Kidney (tissue), 13 donors: ENCODE measurements at regions not wholly inside any gene's neighbourhood (a gene's known extent, or its start where the extent isn't known, plus 50 kb on each side); places are given as distances from the start of the nearest gene placed in this dataset.

Source experiments
- DNase-seq, 5 donors: peaks; one replicate each; pipeline ENCODE4 v3.0.0-alpha.2; 2013 to 2020
- FAIRE-seq: peaks from 2 replicates; lab custom pipeline; 2012; peaks lifted over from hg19 to GRCh38; lab: Jason Lieb, UNC
- H3K27ac ChIP-seq, 2 donors: one replicate each; pipeline ENCODE4 v1.7.0; 2013; ENCODE audit warnings: low read depth in 2 of 2, low read length in 2 of 2, inconsistent platforms in 1 of 2
- H3K27me3 ChIP-seq: one replicate; pipeline ENCODE4 v1.7.1; 2013; ENCODE audit warnings: low read length, inconsistent platforms; ENCODE audit not compliant: control insufficient read depth, insufficient read depth
- H3K36me3 ChIP-seq, 3 donors: one replicate each; pipeline versions ENCODE4 v1.7.0 to v1.7.1; 2013; ENCODE audit warnings: low read length in 3 of 3, control low read depth in 1 of 3, inconsistent platforms in 1 of 3; ENCODE audit not compliant: insufficient read depth in 3 of 3, control insufficient read depth in 2 of 3
- H3K4me1 ChIP-seq, 3 donors: one replicate each; pipeline versions ENCODE4 v1.7.0 to v1.7.1; 2013; ENCODE audit warnings: low read length in 3 of 3, inconsistent platforms in 1 of 3, low read depth in 1 of 3; ENCODE audit not compliant: control insufficient read depth in 2 of 3, insufficient read depth in 2 of 3
- H3K4me3 ChIP-seq, 3 donors: one replicate each; pipeline versions ENCODE4 v1.7.0 to v1.8.1; 2013; ENCODE audit warnings: low read length in 3 of 3, control low read depth in 1 of 3, inconsistent platforms in 1 of 3
- H3K9ac ChIP-seq, 3 donors: one replicate each; pipeline versions ENCODE4 v1.7.0 to v1.7.1; 2013; ENCODE audit warnings: low read length in 3 of 3, control low read depth in 1 of 3, inconsistent platforms in 1 of 3
- H3K9me3 ChIP-seq, 3 donors: one replicate each; pipeline versions ENCODE4 v1.7.0 to v1.7.1; 2013; ENCODE audit warnings: low read length in 3 of 3, control low read depth in 1 of 3, inconsistent platforms in 1 of 3; ENCODE audit not compliant: control insufficient read depth in 2 of 3, insufficient read depth in 1 of 3
- intact Hi-C: fragments of 100-400 bp; cut with DNase I; formaldehyde crosslinking; loops from one replicate; pipeline ENCODE4 v1.11.1; 2022
- TF ChIP-seq, protein P1 (sequence below): IDR thresholded peaks from 3 replicates; pipeline ENCODE4 v1.5.1; 2012; ENCODE audit warnings: mild to moderate bottlenecking, moderate library complexity, borderline replicate concordance; ENCODE audit not compliant: insufficient read depth; ENCODE audit errors: extremely low read depth
- donor health status: control.
- donor health status: control.
- donor health status: control.
- donor health status: control.
- donor health status: control.
- donor health status: DM: yes; HTN: yes; CAD: no.
- donor health status: Normal renal cell carcinoma (clear cell type).

DNA sequence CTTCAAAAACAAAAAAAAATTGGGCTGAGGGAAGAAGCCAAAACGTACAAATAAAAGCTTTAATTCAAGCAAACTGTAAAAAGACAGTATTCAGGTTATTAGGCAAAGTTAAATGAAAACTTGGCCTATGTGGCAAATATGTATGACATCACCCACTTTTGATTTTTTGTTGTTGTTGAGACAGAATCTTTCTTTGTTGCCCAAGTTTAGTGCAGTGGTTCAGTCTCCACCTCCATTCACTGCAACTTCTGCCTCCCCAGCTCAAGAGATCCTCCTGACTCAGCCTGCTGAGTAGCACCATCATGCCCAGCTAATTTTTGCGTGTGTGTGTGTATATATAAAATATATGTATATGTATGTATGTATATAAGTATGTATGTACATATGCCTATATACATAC lies 440.4 kb upstream of the NRXN1 start:
- H3K27me3 ChIP-seq: no peaks in the 10 kb centered on the region
- intact Hi-C loops: no loop called here
- H3K36me3 ChIP-seq: no peaks in the 10 kb centered on the region
- TF ChIP-seq, protein P1, sequence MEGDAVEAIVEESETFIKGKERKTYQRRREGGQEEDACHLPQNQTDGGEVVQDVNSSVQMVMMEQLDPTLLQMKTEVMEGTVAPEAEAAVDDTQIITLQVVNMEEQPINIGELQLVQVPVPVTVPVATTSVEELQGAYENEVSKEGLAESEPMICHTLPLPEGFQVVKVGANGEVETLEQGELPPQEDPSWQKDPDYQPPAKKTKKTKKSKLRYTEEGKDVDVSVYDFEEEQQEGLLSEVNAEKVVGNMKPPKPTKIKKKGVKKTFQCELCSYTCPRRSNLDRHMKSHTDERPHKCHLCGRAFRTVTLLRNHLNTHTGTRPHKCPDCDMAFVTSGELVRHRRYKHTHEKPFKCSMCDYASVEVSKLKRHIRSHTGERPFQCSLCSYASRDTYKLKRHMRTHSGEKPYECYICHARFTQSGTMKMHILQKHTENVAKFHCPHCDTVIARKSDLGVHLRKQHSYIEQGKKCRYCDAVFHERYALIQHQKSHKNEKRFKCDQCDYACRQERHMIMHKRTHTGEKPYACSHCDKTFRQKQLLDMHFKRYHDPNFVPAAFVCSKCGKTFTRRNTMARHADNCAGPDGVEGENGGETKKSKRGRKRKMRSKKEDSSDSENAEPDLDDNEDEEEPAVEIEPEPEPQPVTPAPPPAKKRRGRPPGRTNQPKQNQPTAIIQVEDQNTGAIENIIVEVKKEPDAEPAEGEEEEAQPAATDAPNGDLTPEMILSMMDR: no peak
- no peak for DNase-seq
- H3K9me3 ChIP-seq: no peaks in the 10 kb centered on the region
- no peaks in the 10 kb centered on the region for H3K4me1 ChIP-seq
- no peak overlapping the region for H3K4me3 ChIP-seq
- H3K27ac ChIP-seq: no peak overlapping the region
- FAIRE-seq: no peak
- no peak overlapping the region for H3K9ac ChIP-seq

- TF ChIP-seq, protein P1: no peak
- no peaks in the 10 kb centered on the region for H3K27me3 ChIP-seq
- H3K36me3 ChIP-seq: no peaks in the 10 kb centered on the region
- no peaks in the 10 kb centered on the region for H3K9me3 ChIP-seq
- FAIRE-seq: no peak
- intact Hi-C loops: no loop called here
- H3K4me1 ChIP-seq: no peaks in the 10 kb centered on the region
- no peak overlapping the region for H3K4me3 ChIP-seq
- no peak overlapping the region for H3K27ac ChIP-seq
- no peak for DNase-seq
- H3K9ac ChIP-seq: no peak overlapping the region
These were observed 437.2 kb upstream of the NRXN1 start for GRCh38 chr2:51469102-51469501.

DNA sequence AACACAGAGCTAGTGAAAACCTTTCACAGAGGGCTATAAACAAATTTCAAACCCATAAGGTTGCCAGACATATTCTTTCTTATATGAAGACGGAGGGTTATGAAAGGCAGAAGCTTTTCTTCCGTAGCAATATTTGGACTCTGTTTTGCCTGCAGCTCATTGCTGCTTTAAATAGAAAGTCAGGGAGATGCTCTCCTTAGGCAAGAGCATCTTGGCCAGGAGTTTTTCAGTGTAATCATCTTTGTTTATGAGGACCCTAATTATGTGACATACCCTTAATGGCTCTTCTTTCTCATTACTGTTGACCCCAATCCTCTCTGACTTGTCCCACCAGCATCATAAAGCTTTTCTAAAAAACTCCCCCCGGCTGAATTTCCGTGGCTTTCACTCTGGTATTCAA lies 433.4 kb upstream of the NRXN1 start:
- FAIRE-seq: no peak
- Histone ChIP-seq H3K36me3 (no peaks in the 10 kb centered on the region), H3K27ac (no peak overlapping the region), H3K9ac (no peak overlapping the region), H3K4me3 (no peak overlapping the region), H3K4me1 (no peaks in the 10 kb centered on the region), H3K9me3 (no peaks in the 10 kb centered on the region), H3K27me3 (no peaks in the 10 kb centered on the region)
- DNase-seq: no peak
- intact Hi-C loops: no loop called here
- TF ChIP-seq, protein P1: no peak

DNA sequence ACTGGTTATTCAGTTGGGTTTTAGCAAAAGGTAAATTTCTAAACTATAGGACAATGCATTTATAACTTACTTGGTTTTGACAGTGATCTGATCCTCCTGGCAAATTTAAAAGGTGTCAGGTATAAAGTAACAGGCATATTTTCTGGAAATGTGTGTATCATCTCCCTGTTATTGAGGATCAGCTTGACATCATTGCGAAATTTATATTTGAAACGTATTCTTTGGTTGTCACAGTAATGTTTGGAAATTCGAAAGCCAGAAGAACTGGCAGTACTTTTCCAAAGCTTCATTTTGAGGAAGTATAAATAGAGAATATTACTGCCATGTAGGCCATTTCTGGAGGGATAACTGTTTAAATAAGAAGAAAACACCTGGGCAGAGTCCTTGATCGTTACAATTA lies 422.2 kb upstream of the NRXN1 start:
- intact Hi-C loops: no loop called here
- TF ChIP-seq, protein P1: no peak
- no peak for FAIRE-seq
- no peaks in the 10 kb centered on the region for H3K36me3 ChIP-seq
- no peak overlapping the region for H3K4me3 ChIP-seq
- no peaks in the 10 kb centered on the region for H3K4me1 ChIP-seq
- H3K9me3 ChIP-seq: peaks cover 0 to 4% (median 0%) of the 10 kb centered on the region in 3 donors
- no peak overlapping the region for H3K9ac ChIP-seq
- no peak for DNase-seq
- H3K27me3 ChIP-seq: no peaks in the 10 kb centered on the region
- no peak overlapping the region for H3K27ac ChIP-seq
